H1 (cell line): ENCODE measurements at regions not wholly inside any gene's neighbourhood (a gene's known extent, or its start where the extent isn't known, plus 50 kb on each side); places are given as distances from the start of the nearest gene placed in this dataset.

Experiments used
- CTCF ChIA-PET: fragments of 300-600 bp; sonication (Branson Sonifier 250); formaldehyde crosslinking; loops from one replicate; lab custom pipeline; 2021; ENCODE audit not compliant: partially characterized antibody; lab: Charles Lee
- POLR2A ChIA-PET: fragments of 300-600 bp; sonication (Branson Sonifier 250); formaldehyde crosslinking; loops from one replicate; lab custom pipeline; 2021; ENCODE audit warnings: inconsistent platforms; ENCODE audit not compliant: partially characterized antibody; lab: Charles Lee
- DNase-seq, 2 experiments: peaks; one replicate each; pipeline versions ENCODE4 v3.0.0 to v3.0.0-alpha.2; 2010 to 2022; ENCODE audit warnings: low spot score in 2 of 2, low read depth in 1 of 2, mixed read lengths in 1 of 2
- FAIRE-seq: peaks from 2 replicates; lab custom pipeline; 2011; peaks lifted over from hg19 to GRCh38; lab: Jason Lieb, UNC
- H2AFZ ChIP-seq: 2 replicates; pipeline ENCODE4 v1.8.1; 2012; ENCODE audit warnings: low read length, inconsistent platforms
- H2AK5ac ChIP-seq: 2 replicates; pipeline ENCODE4 v1.6.1; 2013; ENCODE audit warnings: low read depth, low read length
- H2BK120ac ChIP-seq: replicated peaks from 2 replicates; pipeline ENCODE3; 2013; ENCODE audit warnings: low read depth, low read length, inconsistent platforms
- H2BK12ac ChIP-seq: 2 replicates; pipeline ENCODE4 v1.6.1; 2013; ENCODE audit warnings: low read depth, low read length
- H2BK15ac ChIP-seq: 2 replicates; pipeline ENCODE4 v1.6.1; 2013; ENCODE audit warnings: low read length
- H2BK20ac ChIP-seq: 2 replicates; pipeline ENCODE4 v1.6.1; 2013; ENCODE audit warnings: low read length
- H2BK5ac ChIP-seq: 2 replicates; pipeline ENCODE4 v1.6.1; 2013; ENCODE audit warnings: low read depth, low read length
- H3K14ac ChIP-seq: 2 replicates; pipeline ENCODE4 v1.6.1; 2013; ENCODE audit warnings: inconsistent platforms; ENCODE audit not compliant: insufficient read length
- H3K18ac ChIP-seq: 2 replicates; pipeline ENCODE4 v1.6.1; 2013; ENCODE audit warnings: low read length; ENCODE audit errors: extremely low read depth
- H3K23ac ChIP-seq: 2 replicates; pipeline ENCODE4 v1.6.1; 2013; ENCODE audit warnings: inconsistent platforms; ENCODE audit not compliant: insufficient read length
- H3K23me2 ChIP-seq: 2 replicates; pipeline ENCODE4 v1.6.1; 2013; ENCODE audit warnings: low read depth, low read length
- H3K27ac ChIP-seq: 2 replicates; pipeline ENCODE4 v1.6.1; 2011; ENCODE audit warnings: low read depth, low read length, inconsistent platforms
- H3K27me3 ChIP-seq, 4 experiments: replicated peaks in 1 of 4; 1 replicate in 1 of 4; 2 replicates in 3 of 4; pipeline versions ENCODE4 v1.6.1 to v1.8.1; 2011 to 2013; ENCODE audit warnings: low read length in 3 of 4, mild to moderate bottlenecking in 3 of 4, inconsistent platforms in 2 of 4, mixed read lengths in 2 of 4, moderate library complexity in 1 of 4; ENCODE audit not compliant: control insufficient read depth in 3 of 4, insufficient read depth in 3 of 4; ENCODE audit errors: extremely low read depth in 1 of 4
- H3K36me3 ChIP-seq, 4 experiments: 2 replicates each; pipeline versions ENCODE4 v1.6.1 to v1.8.1; 2011 to 2013; ENCODE audit warnings: mild to moderate bottlenecking in 4 of 4, low read length in 3 of 4, moderate library complexity in 2 of 4, control low read depth in 1 of 4, inconsistent platforms in 1 of 4; ENCODE audit not compliant: insufficient read depth in 4 of 4, control insufficient read depth in 2 of 4
- H3K4ac ChIP-seq: replicated peaks from 2 replicates; pipeline ENCODE3; 2013; ENCODE audit warnings: low read length, low read depth, mixed read lengths, inconsistent platforms; ENCODE audit not compliant: insufficient read length
- H3K4me1 ChIP-seq, 4 experiments: replicated peaks in 1 of 4; 1 replicate in 1 of 4; 2 replicates in 3 of 4; pipeline versions ENCODE4 v1.6.1 to v1.8.1; 2011 to 2013; ENCODE audit warnings: low read length in 3 of 4, inconsistent platforms in 2 of 4, mixed read lengths in 1 of 4; ENCODE audit not compliant: insufficient read depth in 4 of 4, control insufficient read depth in 3 of 4
- H3K4me2 ChIP-seq, 2 experiments: 2 replicates each; pipeline versions ENCODE4 v1.6.1 to v1.8.1; 2011 to 2013; ENCODE audit warnings: low read depth in 2 of 2, low read length in 2 of 2, control low read depth in 1 of 2, inconsistent platforms in 1 of 2, mild to moderate bottlenecking in 1 of 2; ENCODE audit not compliant: insufficient read depth in 1 of 2
- H3K4me3 ChIP-seq, 4 experiments: fragments of 200-600, 300-600 bp in 1 of 4; sonication (generic), shearing (Covaris generic), sonication (Bioruptor Twin) in 1 of 4; 2 replicates each; pipeline versions ENCODE4 v1.5.1 to v1.8.1; 2011 to 2016; ENCODE audit warnings: low read length in 4 of 4, low read depth in 3 of 4, control low read depth in 2 of 4, inconsistent platforms in 2 of 4, mild to moderate bottlenecking in 2 of 4, mixed read lengths in 1 of 4, moderate library complexity in 1 of 4; ENCODE audit not compliant: insufficient read depth in 2 of 4; ENCODE audit errors: extremely low read depth in 1 of 4
- H3K56ac ChIP-seq: replicated peaks from 2 replicates; pipeline ENCODE3; 2013; ENCODE audit warnings: low read depth, mild to moderate bottlenecking, mixed read lengths, low read length, inconsistent platforms; ENCODE audit not compliant: insufficient read length
- H3K79me1 ChIP-seq: 2 replicates; pipeline ENCODE4 v1.6.1; 2013; ENCODE audit warnings: low read depth, low read length, control low read depth
- H3K79me2 ChIP-seq, 2 experiments: 2 replicates each; pipeline versions ENCODE4 v1.6.1 to v1.8.1; 2012 to 2013; ENCODE audit warnings: low read length in 2 of 2, mild to moderate bottlenecking in 2 of 2, inconsistent platforms in 1 of 2; ENCODE audit not compliant: insufficient read depth in 2 of 2, control insufficient read depth in 1 of 2
- H3K9ac ChIP-seq, 4 experiments: replicated peaks in 1 of 4; 1 replicate in 1 of 4; 2 replicates in 3 of 4; pipeline versions ENCODE4 v1.6.1 to v1.8.1; 2011 to 2013; ENCODE audit warnings: low read depth in 3 of 4, low read length in 3 of 4, control low read depth in 2 of 4, mild to moderate bottlenecking in 2 of 4, moderate library complexity in 2 of 4, inconsistent platforms in 1 of 4; ENCODE audit errors: extremely low read depth in 1 of 4
- H3K9me3 ChIP-seq, 2 experiments: 2 replicates each; pipeline versions ENCODE4 v1.6.1 to v1.8.1; 2012 to 2013; ENCODE audit warnings: mild to moderate bottlenecking in 2 of 2, moderate library complexity in 2 of 2, control low read depth in 1 of 2, inconsistent platforms in 1 of 2, low read depth in 1 of 2, low read length in 1 of 2, mixed read lengths in 1 of 2; ENCODE audit not compliant: insufficient read depth in 2 of 2
- H4K20me1 ChIP-seq, 2 experiments: replicated peaks in 1 of 2; 2 replicates each; pipeline versions ENCODE3 to v1.8.1; 2011 to 2013; ENCODE audit warnings: inconsistent platforms in 2 of 2, low read length in 2 of 2, mild to moderate bottlenecking in 1 of 2; ENCODE audit not compliant: insufficient read depth in 2 of 2, control insufficient read depth in 1 of 2
- H4K5ac ChIP-seq: 2 replicates; pipeline ENCODE4 v1.6.1; 2013; ENCODE audit warnings: low read length, low read depth, mixed read lengths, inconsistent platforms; ENCODE audit not compliant: insufficient read length
- H4K8ac ChIP-seq: 2 replicates; pipeline ENCODE4 v1.8.0; 2013; ENCODE audit warnings: mild to moderate bottlenecking, moderate library complexity, low read length, inconsistent platforms; ENCODE audit not compliant: insufficient read depth; ENCODE audit errors: extremely low read depth
- H4K91ac ChIP-seq: replicated peaks from 2 replicates; pipeline ENCODE3; 2013; ENCODE audit warnings: low read length, mixed read lengths, inconsistent platforms; ENCODE audit not compliant: insufficient read length
- ASH2L ChIP-seq: fragments of 200-600, 300-600 bp; sonication (generic); IDR thresholded peaks from one replicate; pipeline ENCODE4 v1.7.1; 2017; ENCODE audit warnings: low read length
- CREB1 ChIP-seq: IDR thresholded peaks from 2 replicates; pipeline ENCODE4 v1.6.1; 2012; ENCODE audit warnings: inconsistent platforms
- CTCF ChIP-seq, 3 experiments: IDR thresholded peaks; 1 replicate in 2 of 3; 2 replicates in 1 of 3; pipeline versions ENCODE4 v1.5.1 to v1.6.1; 2011; ENCODE audit warnings: low read length in 3 of 3, mild to moderate bottlenecking in 3 of 3, inconsistent platforms in 2 of 3, low read depth in 1 of 3, moderate library complexity in 1 of 3; ENCODE audit not compliant: insufficient read depth in 1 of 3; ENCODE audit errors: control extremely low read depth in 1 of 3
- E2F6 ChIP-seq: IDR thresholded peaks from 2 replicates; pipeline ENCODE4 v1.6.1; 2012; ENCODE audit warnings: inconsistent platforms
- EP300 ChIP-seq, 2 experiments: IDR thresholded peaks; 1 replicate in 1 of 2; 2 replicates in 1 of 2; pipeline ENCODE4 v1.6.1; 2011 to 2012; ENCODE audit warnings: low read depth in 2 of 2, low read length in 2 of 2, mild to moderate bottlenecking in 2 of 2, borderline replicate concordance in 1 of 2, inconsistent platforms in 1 of 2, moderate library complexity in 1 of 2
- GABPA ChIP-seq: IDR thresholded peaks from 2 replicates; pipeline ENCODE4 v1.6.1; 2011; ENCODE audit warnings: mild to moderate bottlenecking, low read length, moderate library complexity, borderline replicate concordance; ENCODE audit not compliant: insufficient read depth
- JUN ChIP-seq: IDR thresholded peaks from 2 replicates; pipeline ENCODE4 v1.6.1; 2011; ENCODE audit warnings: low read depth, mild to moderate bottlenecking, improper control_type of control experiment, low read length
- KDM4A ChIP-seq: IDR thresholded peaks from one replicate; pipeline ENCODE4 v1.7.1; 2012; ENCODE audit warnings: low read depth, mild to moderate bottlenecking, moderate library complexity, low read length, inconsistent platforms; ENCODE audit not compliant: severe bottlenecking
- MAX ChIP-seq: IDR thresholded peaks from 2 replicates; pipeline ENCODE4 v1.6.1; 2012; ENCODE audit warnings: inconsistent platforms
- NRF1 ChIP-seq: IDR thresholded peaks from 2 replicates; pipeline ENCODE4 v1.6.1; 2011; ENCODE audit warnings: mild to moderate bottlenecking, low read depth, low read length, improper control_type of control experiment
- SUZ12 ChIP-seq: fragments of 200-600 bp; sonication (generic); IDR thresholded peaks from 2 replicates; pipeline ENCODE4 v1.6.1; 2012; ENCODE audit warnings: mild to moderate bottlenecking, inconsistent platforms, low read length, moderate library complexity, mixed read lengths
- TAF1 ChIP-seq: IDR thresholded peaks from 2 replicates; pipeline ENCODE4 v1.6.1; 2011; ENCODE audit warnings: mild to moderate bottlenecking, low read depth, low read length
- WGBS, 2 experiments: shearing (Covaris generic) in 1 of 2; methylation state at CpG; one replicate each; pipeline versions ENCODE4 v1.1.6 to v1.1.7; 2013 to 2015; ENCODE audit warnings: low lambda C conversion rate in 2 of 2, mixed read lengths in 2 of 2, inconsistent platforms in 1 of 2, low coverage in 1 of 2, missing lambda C conversion rate in 1 of 2; ENCODE audit not compliant: insufficient replicate concordance in 2 of 2, insufficient coverage in 1 of 2, insufficient read length in 1 of 2; ENCODE audit errors: extremely low coverage in 1 of 2, missing lambda C conversion rate in 1 of 2; 5-methylcytosine and 5-hydroxymethylcytosine counted together

GRCh38 chr2:21655136-21655535 is 531.4 kb downstream of the TDRD15 start:
- Histone ChIP-seq H2BK5ac (no peak overlapping the region), H3K9ac (no peak overlapping the region), H3K4me1 (peaks cover 0 to 10% (median 0%) of the 10 kb centered on the region in 4 experiments; a peak in 3 of 7 replicates), H4K5ac (no peak overlapping the region), H2BK120ac (no peak overlapping the region), H3K79me1 (no peaks in the 10 kb centered on the region), H3K27ac (no peak overlapping the region), H3K23ac (no peak overlapping the region), H3K36me3 (no peaks in the 10 kb centered on the region), H3K14ac (no peak overlapping the region), H2AK5ac (no peak overlapping the region), H4K20me1 (no peaks in the 10 kb centered on the region), H3K27me3 (no peaks in the 10 kb centered on the region), H3K4me2 (no peak overlapping the region), H2BK20ac (no peak overlapping the region), H2BK15ac (no peak overlapping the region), H4K91ac (no peak overlapping the region), H2AFZ (no peak overlapping the region), H3K56ac (no peak overlapping the region), H4K8ac (no peak overlapping the region), H2BK12ac (no peak overlapping the region), H3K9me3 (no peaks in the 10 kb centered on the region), H3K18ac (no peak overlapping the region), H3K4me3 (no peak overlapping the region), H3K4ac (no peak overlapping the region), H3K79me2 (no peaks in the 10 kb centered on the region), H3K23me2 (no peaks in the 10 kb centered on the region)
- no peak for DNase-seq
- CTCF ChIA-PET, result no interaction called here
- FAIRE-seq, result no peak
- 97% methylated on average over 4 of the region's 4 CpGs; no CpG with 5 or more reads in 1 of the 2 experiments for WGBS, 2 experiments
- POLR2A ChIA-PET, result no interaction called here
- TF ChIP-seq TAF1 (no peak), CTCF (IDR thresholded peaks at IDR 0.05; ENCODE audit: control extremely low read depth in 1 of 3, insufficient read depth in 1 of 3, low read depth in 1 of 3, low read length in 3 of 3) (no peak), SUZ12 (no peak), CREB1 (no peak), ASH2L (no peak), JUN (no peak), KDM4A (no peak), GABPA (no peak), EP300 (IDR thresholded peaks at IDR 0.05; ENCODE audit: borderline replicate concordance in 1 of 2, low read depth in 2 of 2, low read length in 2 of 2) (no peak), NRF1 (no peak), MAX (no peak), E2F6 (no peak)
